CD4-positive, alpha-beta T cell treated with Interleukin-17A for 4 hours (primary cell): ENCODE measurements at regions not wholly inside any gene's neighbourhood (a gene's known extent, or its start where the extent isn't known, plus 50 kb on each side); places are given as distances from the start of the nearest gene placed in this dataset.

ENCODE experiments used
- DNase-seq: peaks from one replicate; pipeline ENCODE4 v3.0.0-alpha.2; 2020; ENCODE audit warnings: mixed read lengths

DNA sequence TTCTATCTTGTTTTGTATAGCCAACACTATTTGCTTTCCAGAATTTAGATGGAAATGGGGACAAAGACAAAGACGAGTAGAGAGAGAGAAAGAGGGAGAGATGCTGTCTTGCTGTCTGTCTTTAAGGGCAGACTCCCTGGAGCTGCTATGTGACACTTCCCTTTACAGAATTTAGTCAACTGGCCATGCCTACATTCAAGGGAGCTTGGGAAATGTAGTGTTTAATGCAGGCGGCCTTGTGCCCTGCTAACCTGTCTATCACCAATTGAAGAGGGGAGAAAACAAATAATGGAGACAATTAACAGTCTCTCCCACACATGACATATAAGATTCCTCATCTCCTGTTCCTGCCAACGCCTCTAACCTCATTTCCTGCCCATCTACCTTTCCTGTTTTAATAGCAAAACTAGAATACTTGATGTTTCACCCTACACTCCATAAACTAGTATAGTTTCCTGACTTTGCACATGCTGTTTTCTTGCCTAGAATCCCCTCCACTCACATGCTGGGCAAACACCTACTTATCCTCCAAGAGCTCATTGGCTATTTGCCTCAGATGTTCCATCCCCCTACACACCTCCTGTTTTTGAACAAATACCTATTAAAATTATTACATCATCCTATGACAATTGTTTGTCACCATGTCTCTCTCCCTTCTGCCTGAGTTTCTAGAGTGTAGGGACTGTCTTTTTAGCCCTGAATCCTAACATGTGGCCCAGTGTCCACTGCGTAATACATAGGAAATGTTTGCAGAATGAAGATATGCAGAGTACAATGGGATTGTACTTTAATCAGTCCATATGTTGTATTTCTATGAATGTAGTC lies 117.2 kb downstream of the SLC25A24 start:
- DNase-seq, result peak; percentile 7

DNA sequence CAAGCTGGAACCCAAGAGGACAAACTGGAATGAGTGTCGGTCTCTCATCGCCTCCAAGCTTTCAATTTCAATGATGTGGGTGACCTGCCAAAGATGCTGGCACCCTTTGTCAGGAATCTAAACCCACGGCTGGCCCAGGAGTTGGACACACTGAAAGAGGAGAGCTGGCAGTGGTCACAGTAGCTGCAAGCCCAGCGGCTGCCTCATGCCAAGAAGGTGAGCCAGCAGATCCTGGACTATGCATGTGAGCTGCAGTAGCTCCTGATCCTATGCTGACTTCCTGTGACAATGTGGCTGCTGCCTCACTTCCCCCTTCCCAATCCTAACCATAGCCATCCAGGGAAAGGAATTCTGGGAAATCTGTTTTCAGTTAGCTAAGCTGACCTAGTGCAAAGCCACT lies 117.0 kb upstream of the VAV3 start:
- DNase-seq, result no peak

DNA sequence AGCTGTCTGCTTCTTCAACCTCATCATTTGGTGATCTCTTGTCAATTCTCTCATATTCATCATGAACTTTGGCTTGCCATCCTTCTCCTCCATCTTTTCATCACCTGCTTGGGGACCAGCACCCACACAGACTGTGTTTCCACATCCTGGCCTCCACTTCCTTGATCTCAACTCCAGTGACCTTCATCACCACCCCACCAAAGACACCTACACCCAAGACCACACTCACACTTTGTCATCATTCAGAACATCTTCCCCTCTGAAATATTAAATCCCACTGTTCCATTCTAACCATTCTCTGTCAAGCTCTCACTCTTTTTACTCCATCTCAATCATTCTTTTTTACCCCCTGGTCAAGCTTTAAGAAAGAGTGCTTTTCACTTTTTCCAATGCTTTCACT lies 115.5 kb upstream of the VAV3 start:
- peak; percentile 27 for DNase-seq

DNA sequence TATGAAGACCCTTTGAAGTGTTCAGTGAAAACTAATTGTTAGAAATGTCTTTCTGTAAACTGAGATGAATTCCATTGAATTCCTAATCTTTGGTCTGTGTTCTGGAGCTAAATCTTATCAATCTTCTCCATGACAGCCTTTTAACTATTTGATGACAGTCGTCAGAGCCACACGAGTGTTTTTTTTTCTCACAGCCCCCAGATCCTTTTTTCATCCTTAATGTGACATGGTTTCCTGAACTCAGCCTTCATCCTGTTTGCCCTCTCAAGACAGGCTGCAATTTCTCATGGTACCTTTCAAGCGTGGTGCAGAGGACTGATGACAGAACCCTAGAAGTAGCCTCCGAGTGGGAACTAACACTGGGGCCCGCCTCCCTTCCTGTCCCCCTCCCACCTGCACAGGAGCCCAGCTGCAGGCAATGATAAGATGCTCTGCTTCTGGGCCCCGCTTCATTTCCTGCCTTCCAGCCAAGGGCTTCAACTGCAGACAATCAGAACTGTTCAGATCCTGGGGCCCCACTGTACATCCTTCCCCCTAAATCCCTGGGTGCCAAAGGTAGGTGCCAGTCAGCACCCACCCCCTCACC lies 114.6 kb upstream of the VAV3 start:
- peak; percentile 75 for DNase-seq

DNA sequence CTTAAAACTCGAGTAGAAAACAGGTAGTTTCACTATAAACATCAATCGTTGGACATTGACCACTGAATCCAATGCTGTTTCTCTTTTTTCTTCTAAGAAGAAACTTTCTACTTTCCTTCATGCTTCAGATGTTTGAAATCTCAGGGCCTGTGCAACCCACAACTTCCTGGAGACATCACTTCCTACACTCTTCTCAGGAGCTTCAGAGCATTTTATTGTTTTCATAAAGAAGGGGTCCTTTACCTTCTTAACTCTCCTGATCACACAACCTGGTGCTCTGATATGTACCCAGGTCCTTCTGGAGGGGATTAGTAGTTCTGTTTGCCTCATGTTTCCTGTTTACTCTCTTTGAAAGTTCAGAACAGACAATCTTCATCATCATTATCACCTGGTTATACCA lies 113.0 kb upstream of the VAV3 start:
- peak; percentile 40 for DNase-seq

DNA sequence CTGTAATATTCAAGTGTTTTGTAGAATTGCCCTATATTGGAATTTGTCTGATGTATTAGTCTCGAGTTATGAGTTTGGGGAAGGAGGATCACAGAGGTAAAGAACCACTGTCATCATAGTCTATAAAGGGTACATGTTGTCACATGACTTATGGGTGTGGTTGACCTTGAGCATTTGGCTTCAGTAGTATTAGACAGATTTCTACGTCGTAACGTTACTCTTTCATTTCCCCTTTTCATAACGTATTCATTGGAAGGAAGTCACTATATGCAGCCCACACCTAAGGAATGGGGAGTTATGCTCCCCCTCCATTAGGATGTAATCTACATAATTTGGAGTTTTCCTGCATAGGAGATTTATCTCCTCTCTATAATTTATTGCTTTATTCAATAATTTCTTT lies 110.1 kb upstream of the VAV3 start:
- DNase-seq, result no peak

DNA sequence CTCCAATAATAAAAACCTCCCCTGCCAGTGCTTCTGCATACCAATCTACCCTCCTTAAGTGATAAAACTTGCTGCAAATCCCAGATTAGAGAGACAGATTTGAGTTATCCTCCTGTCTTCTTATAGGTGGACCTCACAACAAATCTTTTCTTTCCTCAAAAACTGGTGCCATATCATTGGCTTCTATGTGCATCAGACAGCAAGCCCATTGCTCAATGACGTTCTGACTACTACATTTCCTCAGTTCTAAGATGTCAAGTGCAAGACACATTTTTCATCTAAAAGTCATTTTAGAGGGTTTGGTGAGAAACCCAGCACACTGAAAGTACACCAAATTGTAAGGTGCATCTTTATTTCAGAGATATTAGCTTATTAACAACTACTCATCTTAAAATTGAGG lies 107.8 kb upstream of the VAV3 start:
- no peak for DNase-seq

DNA sequence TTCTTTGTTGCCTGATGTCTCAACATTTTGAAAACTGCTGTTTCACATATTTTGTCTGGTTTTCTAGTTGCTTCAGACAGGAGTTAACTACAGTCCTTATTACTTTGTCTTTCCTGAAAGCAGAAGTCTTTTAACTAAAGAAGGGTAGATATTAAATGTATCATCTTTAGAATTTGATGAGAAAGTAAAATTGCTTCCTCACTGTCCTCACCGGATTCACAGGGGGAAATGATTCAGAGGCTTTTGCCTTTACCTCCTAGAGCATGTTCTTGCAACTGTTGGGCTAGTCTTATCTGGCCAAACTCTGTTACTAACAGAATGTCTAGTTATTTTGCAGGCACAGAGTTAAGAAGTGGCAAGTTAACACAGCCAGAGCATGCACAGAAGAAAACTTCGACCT lies 107.2 kb upstream of the VAV3 start:
- DNase-seq, result no peak

DNA sequence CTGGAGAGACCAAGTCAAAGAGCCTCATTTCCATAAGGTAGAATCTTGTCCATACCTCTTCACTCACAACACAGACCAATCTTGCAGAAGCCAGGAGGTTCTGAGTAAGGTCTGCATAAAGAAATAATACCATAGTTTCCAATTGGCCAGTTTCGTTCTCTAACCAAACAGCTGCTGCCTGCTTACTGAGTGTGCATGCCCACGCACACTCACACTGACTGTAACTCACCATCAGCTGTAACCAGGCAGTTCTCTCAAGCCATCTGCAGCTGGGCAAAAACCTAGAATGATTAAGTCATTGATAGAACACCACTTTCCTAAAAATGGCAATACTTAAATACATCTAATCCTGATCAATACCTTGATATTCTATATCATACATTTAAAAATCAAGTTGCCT lies 106.6 kb upstream of the VAV3 start:
- DNase-seq, result no peak

DNA sequence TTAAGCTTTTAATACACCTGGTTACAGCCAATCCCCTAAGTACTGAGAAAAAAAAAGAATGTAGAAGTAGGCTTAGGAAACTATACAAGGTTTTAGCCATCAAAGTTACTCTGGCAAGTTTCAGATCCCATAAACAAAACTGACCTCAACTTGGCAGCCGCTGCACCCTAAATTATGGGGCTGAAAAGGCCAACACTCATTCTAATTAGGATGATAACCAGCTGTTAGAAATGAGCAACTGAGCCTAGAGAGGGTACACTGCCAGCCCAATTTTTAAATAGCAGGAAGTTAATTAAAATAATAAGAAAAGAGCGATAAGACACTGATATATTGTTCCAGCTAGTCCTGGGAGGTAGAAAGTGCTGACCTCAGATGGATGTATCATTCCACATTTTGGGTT lies 105.7 kb upstream of the VAV3 start:
- DNase-seq, result no peak

DNA sequence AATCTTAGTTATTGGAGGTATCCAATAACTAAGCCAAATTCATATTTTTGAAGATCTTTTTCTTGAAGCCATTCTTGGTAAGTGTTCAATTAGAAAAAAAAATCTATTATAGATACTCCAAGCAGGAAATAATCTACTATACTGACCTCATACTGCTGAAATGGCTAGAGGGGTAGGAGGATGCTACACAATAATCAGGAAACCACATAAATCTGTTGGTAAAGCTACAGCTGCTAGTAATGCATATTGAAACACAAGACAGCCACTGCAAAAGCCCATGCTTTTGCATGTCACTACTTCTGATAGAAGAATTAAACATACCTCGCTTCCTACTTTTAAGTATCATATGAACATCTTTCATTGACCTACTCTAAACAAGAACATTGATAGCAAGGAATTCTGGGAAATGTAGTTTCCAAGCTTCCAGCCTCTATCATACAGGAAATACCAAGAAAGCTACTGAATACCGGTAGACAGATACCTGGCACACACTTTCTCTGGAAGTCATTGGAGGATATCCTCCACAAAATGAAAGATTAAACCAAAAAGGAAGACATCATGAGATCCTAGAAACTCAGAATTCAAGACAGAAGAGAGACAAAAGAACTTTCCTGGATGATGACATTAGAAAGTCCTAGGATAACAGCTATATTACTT lies 103.0 kb upstream of the VAV3 start:
- DNase-seq, result no peak

DNA sequence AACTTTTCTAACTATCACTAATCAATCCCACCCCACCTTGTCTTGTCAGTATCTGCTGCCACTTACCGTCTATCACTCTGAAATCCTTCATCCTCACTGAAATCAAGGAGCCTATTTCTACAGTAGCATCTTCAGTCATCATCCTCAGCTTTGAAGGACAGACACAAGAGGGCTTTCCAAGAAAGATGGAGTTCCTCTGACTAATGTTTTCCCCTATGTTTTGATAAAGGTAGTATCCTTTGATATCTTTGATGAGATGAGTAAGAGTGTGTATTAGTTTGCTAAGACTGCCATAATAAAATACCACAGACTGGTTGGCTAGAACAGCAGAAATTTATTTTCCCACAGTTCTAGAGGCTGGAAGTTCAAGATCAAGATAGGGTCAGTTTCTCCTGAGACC lies 101.8 kb upstream of the VAV3 start:
- DNase-seq, result no peak

DNA sequence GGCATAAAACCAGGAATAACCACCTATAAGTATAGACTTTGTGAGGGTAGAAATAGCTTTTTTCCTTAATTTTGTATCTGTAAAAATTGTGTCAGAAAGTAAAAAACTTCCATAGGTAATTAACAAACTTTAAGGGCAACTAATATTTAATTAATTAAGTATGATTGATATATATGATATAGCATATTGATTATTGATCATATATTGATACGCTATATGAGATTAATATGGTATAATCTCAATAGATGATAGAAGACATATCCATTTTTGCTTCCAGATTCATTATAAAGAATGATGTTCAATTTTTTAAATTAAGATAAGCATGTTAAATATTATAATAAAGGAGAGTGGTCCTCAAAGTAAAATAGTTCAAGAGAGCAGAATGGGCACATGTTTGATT lies 99.3 kb upstream of the VAV3 start:
- DNase-seq, result no peak

DNA sequence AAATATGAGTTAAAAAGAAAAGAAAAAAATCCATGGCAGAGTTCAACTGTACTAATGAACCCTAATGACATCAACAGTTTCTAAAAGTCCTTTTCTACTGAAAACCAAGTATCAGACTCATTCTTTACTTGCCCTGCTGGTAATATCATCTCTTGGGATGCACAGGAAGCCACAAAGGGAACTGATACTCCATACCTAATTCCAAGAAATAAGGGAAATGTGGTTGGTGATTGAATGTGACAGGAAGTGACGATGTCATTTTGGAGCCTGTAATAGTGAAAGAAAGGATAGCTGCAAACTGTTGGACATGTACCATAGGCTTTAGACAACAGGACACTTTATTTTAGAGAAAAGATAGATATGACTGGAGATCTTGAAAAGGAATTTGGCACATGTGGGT lies 98.7 kb upstream of the VAV3 start:
- DNase-seq, result no peak

DNA sequence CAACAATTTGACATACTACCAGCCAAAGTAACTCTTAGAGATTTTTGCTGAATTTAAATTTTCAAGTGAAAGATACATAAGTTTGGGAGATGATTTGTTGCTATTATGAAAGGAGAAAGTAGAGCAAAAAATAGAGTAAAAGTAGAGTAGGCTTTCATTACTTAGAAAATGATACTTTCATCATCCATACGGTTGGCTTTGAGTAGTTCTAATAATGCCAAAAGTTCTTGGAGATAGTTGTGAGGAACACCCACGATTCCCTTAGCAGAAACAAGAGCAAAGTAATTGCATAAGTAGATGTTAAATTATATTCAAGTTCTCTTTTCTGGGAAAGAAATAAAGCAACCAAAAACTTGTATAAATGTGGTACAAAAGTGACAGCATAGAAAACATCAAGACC lies 95.0 kb upstream of the VAV3 start:
- no peak for DNase-seq

DNA sequence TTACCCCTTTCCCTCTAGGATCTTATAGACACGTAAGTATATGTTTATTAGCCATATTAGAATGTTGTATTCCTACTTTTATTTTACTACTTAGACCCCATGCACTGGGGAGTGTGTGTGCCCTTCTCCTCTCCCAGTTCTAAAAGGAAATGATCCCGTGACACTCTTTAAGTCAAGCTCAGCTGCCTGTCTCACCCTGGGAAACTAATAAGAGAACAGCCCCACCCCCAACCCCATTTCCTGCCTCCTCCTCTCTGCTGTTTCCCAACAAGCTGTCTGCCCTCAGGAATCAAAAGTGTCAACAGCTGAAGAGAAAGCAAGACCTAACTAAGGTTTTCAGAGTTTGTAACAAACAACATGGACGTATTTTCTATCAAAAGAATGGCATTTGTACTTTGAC lies 92.6 kb upstream of the VAV3 start:
- no peak for DNase-seq

DNA sequence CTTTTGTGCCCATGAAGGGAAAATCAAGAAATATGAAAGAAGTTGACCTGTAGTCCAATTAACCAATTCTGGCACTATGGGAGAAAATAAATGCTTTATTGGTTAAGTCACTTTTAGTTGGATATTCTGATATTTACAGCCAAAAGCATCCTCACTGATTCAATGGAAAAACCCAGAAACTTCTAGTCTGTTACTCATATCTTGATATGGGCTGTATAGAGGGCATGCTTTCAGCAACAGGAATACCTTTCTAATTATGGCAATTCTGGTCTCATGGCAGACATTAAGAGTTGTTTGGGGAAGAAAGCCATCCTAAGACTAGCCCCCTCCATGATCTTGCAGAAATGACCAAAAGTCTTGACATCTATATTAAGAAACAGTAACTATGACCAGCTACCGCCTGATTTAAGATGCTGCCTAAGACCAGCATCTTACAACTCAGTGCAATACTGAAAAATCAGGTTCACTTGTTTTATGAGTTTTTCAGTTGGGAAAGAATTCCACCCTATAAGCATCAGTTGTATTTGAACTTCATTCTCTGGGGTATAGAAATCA lies 91.5 kb upstream of the VAV3 start:
- DNase-seq, result no peak

DNA sequence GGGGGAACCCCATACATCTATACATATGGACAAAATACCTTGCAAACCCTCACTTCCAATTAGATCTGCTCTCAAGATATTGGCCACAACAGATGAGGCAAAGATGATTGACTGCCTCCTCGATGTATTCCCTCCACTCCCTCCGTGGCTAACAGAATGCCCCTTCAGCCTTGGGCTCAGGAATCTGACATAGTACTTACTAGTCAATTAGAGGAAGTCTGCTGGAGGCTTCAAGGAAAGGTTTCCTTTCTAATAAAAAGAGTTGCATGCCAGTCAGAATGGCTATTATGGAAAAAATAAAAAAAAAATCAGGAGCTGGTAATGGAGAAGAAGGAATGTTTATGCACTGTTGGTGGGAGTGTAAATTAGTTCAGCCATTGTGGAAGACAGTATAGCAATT lies 90.4 kb upstream of the VAV3 start:
- no peak for DNase-seq

DNA sequence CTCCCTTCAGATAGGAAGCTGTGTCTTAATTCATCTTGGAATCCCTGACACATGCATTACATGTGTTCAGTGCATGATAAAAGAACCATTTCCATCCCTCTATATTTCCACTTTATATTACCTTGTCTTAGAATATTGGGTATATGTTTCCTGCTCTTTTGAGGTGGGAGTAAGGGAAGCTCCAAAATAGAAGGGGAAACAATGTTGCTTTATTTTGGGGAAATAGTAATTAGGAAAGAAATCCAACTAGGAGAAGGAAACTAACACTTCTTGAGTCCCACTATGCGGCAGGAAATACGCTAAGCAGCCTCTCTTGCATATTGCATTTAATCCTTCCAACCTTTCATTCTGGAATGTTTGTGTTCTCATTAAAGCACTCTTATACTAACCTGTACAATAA lies 89.4 kb upstream of the VAV3 start:
- DNase-seq, result no peak

DNA sequence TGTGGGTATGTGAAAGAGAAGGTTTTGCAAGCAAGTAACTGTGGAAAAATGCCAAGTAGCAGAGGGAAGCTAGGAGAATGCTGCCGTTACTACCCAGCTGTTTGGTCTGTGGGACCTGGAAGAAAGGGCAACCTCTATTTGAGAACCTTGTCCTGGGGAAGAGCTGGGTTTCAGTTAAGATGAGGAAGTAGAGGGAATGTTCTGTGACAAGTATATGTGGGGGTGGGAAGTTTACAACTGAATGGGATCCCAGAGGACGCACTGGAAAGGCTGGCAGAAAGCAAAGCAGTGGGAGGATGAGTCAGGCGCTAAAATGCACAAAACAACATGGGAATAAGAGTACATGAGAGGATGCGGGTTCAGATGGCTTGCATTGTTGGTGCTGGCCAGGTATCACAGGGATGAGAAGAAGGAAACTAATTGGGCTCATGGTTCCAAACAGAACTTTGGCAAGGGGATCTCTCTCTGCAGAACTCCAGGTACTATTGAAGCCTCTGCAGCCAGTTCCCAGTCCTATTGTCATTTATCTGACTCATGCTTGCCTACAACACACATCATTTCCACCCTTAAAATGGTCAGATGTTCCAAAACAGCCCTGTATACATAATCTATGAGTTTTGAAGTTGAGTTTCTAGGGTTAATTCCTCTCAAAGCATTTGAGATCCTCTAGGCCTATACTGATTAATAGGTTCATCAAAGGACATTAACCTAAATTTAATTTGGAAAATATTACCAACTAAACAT lies 88.5 kb upstream of the VAV3 start:
- no peak for DNase-seq

DNA sequence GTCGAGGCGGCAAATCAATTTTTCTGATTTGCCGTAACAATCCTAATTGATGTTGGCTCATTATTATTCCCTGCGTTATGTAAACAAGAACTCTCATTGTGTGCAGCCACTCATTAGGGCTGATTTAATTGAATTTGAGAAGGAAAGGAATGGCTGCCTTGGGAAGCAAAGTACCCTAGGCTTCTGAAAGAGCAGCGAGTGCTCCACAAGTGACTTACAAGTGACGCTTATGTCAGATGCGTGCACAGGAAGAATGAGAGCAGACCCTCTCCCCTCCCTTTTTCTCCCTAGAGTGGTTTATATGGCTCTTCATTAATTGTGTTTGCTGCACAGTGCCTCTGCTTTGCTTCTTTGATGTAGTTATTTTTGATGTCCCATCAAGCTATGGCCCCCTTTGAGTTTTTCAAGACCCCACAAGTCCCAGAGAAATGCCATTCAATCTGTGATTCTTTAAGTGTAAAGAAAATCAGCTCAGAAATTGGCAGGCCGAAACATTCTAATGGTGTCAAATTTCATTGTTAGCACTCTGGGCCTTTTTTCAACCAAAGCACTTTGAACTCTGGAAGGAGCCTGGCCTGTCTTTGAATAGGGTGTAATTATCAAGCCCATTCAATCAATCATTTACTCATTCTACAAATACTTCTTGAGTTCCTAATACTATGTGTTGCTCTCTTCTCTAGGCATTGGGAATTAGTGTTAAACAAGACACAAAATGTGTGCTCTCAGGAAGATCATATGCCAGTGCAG lies 86.8 kb upstream of the VAV3 start:
- DNase-seq, result no peak

DNA sequence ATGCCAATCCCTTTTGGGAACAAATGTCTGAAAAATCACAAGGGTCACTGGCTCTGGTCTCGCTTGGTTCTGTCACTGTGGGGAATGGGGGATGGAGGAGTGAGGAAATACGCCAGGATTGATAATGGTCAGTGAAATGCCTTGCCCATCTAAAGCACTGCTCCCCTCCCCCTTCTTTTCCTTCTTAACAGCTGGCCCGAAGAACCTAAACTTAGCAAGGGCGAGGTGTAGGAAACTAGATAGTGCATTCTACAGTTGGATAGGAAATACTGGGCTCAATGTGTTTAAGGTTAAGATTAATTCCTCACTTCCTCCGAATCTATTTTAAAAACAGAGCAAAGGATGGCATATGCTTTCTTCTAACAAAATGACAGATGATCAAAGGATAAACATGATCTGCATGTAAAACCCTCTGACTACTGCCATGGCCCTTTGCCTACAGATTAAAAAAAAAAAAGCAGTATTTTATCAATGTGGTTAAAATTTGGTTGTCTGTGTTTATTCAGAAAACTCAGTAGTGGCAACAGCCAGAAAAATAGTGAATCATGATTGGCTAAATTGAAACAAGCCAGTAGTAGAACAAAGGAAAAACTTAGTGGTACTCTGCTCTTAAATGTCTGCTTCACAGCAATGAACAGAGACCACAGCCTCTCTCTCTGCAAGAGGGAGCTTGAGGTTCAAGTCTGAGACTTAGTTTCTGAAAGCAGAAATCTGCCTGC lies 86.1 kb upstream of the VAV3 start:
- DNase-seq, result no peak
